GM13976 (cell line): ENCODE measurements at regions not wholly inside any gene's neighbourhood (a gene's known extent, or its start where the extent isn't known, plus 50 kb on each side); places are given as distances from the start of the nearest gene placed in this dataset.

Source experiments
- DNase-seq: peaks from one replicate; pipeline ENCODE4 v3.0.0; 2012; ENCODE audit warnings: low spot score
- CTCF ChIP-seq: IDR thresholded peaks from 2 replicates; pipeline ENCODE4 v1.5.1; 2012; ENCODE audit warnings: borderline replicate concordance, mild to moderate bottlenecking; ENCODE audit not compliant: insufficient read depth; ENCODE audit errors: extremely low read depth, missing control alignments, control extremely low read depth
- in situ Hi-C: fragments of 300-500 bp; cut with MboI; formaldehyde crosslinking; loops from one replicate; pipeline ENCODE4 v1.12.0; 2022; ENCODE audit warnings: low sequenced_read_pairs, mixed read lengths, inconsistent platforms; ENCODE audit not compliant: unreplicated experiment

- TF ChIP-seq CTCF: no peak
- in situ Hi-C loops: no loop called here
- DNase-seq: no peak
Measured at GRCh38 chr4:31007858-31008257, 287.7 kb downstream of the PCDH7 start.

GRCh38 chr4:31009926-31010325 lies 289.8 kb downstream of the PCDH7 start:
- no peak for TF ChIP-seq CTCF
- in situ Hi-C loops: no loop called here
- no peak for DNase-seq

GRCh38 chr4:31015123-31015522 lies 295.0 kb downstream of the PCDH7 start:
- in situ Hi-C loops: no loop called here
- no peak for DNase-seq
- no peak for TF ChIP-seq CTCF

- TF ChIP-seq CTCF: no peak
- in situ Hi-C loops: no loop called here
- DNase-seq: no peak
Measured at GRCh38 chr4:31016322-31017061, 296.3 kb downstream of the PCDH7 start.

- TF ChIP-seq CTCF: no peak
- no peak for DNase-seq
- in situ Hi-C loops: no loop called here
Measured at GRCh38 chr4:31020363-31020762, 300.2 kb downstream of the PCDH7 start.

- TF ChIP-seq CTCF: no peak
- DNase-seq: no peak
- in situ Hi-C loops: no loop called here
Measured at GRCh38 chr4:31021008-31021407, 300.8 kb downstream of the PCDH7 start.

GRCh38 chr4:31022702-31023101 lies 302.5 kb downstream of the PCDH7 start:
- DNase-seq: no peak
- in situ Hi-C loops: no loop called here
- TF ChIP-seq CTCF: no peak
